GM10248 (cell line): ENCODE measurements at regions not wholly inside any gene's neighbourhood (a gene's known extent, or its start where the extent isn't known, plus 50 kb on each side); places are given as distances from the start of the nearest gene placed in this dataset.

Experiments used
- CTCF ChIA-PET: fragments of 300-600 bp; sonication (Branson Sonifier 250); formaldehyde crosslinking; extraction: SDS; loops from one replicate; lab custom pipeline; 2021; ENCODE audit warnings: antibody characterized with exemption; lab: Yijun Ruan, JAX
- POLR2A ChIA-PET: fragments of 350-650 bp; sonication (Branson Sonifier 250); formaldehyde crosslinking; extraction: SDS; loops from one replicate; lab custom pipeline; 2020; ENCODE audit warnings: antibody characterized with exemption; lab: Yijun Ruan, JAX
- DNase-seq: peaks from one replicate; pipeline ENCODE4 v3.0.0; 2012; ENCODE audit errors: extremely low spot score
- TF ChIP-seq, protein P1 (sequence below): IDR thresholded peaks from 2 replicates; pipeline ENCODE4 v1.5.1; 2012; ENCODE audit warnings: mild to moderate bottlenecking, low read depth; ENCODE audit errors: extremely low read depth, missing control alignments, control extremely low read depth

- ChIA-PET CTCF (no interaction called here), POLR2A (no interaction called here)
- no peak for DNase-seq
- TF ChIP-seq, protein P1, sequence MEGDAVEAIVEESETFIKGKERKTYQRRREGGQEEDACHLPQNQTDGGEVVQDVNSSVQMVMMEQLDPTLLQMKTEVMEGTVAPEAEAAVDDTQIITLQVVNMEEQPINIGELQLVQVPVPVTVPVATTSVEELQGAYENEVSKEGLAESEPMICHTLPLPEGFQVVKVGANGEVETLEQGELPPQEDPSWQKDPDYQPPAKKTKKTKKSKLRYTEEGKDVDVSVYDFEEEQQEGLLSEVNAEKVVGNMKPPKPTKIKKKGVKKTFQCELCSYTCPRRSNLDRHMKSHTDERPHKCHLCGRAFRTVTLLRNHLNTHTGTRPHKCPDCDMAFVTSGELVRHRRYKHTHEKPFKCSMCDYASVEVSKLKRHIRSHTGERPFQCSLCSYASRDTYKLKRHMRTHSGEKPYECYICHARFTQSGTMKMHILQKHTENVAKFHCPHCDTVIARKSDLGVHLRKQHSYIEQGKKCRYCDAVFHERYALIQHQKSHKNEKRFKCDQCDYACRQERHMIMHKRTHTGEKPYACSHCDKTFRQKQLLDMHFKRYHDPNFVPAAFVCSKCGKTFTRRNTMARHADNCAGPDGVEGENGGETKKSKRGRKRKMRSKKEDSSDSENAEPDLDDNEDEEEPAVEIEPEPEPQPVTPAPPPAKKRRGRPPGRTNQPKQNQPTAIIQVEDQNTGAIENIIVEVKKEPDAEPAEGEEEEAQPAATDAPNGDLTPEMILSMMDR, result no peak
Measured at GRCh38 chr14:38120109-38120508, 87.6 kb upstream of the SSTR1 start.

DNA sequence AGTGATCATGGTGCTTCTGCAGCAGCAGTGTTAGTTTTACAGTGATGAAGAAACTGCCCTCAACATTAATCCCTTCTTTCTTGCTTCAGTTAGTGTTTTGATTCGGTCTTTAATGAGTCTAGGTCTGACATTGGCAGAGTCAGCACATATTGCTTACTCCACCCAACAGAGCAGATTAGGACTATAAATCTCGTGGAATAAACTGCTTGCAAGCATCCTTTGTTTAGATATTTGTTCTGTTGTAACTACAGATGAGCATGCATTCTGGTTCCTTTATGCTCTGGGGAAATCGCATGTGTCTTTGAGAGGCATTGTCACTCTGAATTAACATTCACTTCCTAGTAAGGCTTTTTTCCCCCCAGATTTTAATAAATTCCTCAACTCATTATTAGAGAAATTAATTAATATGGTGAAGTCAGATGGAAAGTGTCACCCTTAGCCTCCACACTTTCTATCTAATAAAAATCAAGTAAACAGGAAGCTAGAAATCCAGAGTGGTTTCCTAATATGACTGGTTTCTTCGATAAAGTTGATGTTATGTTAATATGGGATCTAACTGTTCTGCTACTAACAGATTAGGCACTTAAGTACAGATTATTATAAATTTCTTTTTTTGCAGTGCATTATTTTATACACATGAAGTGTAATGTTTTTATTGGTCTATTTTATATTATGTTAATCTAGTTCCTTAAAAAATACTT lies 86.2 kb upstream of the SSTR1 start:
- POLR2A ChIA-PET, result no interaction called here

GRCh38 chr14:38122241-38122640 lies 85.5 kb upstream of the SSTR1 start:
- no peak for DNase-seq

More for the DNA sequence above, 86.2 kb upstream of the SSTR1 start:
- CTCF ChIA-PET, result no interaction called here
- no peak for DNase-seq
- TF ChIP-seq, protein P1, result no peak

GRCh38 chr14:38124506-38124905 lies 83.2 kb upstream of the SSTR1 start:
- DNase-seq, result no peak
- TF ChIP-seq, protein P1, result no peak
- POLR2A ChIA-PET, result no interaction called here
- CTCF ChIA-PET, result interaction anchor here (1.4 kb wide), 1 partner anchor 13 kb away, joined by 3 read pairs; no protein-coding TSS in a partner anchor

More at GRCh38 chr14:38122241-38122640, 85.5 kb upstream of the SSTR1 start:
- ChIA-PET POLR2A (no interaction called here), CTCF (no interaction called here)
- TF ChIP-seq, protein P1, result no peak

GRCh38 chr14:38125481-38126037 lies 82.1 kb upstream of the SSTR1 start:
- CTCF ChIA-PET, result interaction anchor here (0.8 to 1.9 kb wide), 3 partner anchors 10 to 18 kb away, joined by 3 to 5 read pairs (median 3); no protein-coding TSS in a partner anchor
- POLR2A ChIA-PET, result no interaction called here
- no peak for DNase-seq
- TF ChIP-seq, protein P1, result no peak

DNA sequence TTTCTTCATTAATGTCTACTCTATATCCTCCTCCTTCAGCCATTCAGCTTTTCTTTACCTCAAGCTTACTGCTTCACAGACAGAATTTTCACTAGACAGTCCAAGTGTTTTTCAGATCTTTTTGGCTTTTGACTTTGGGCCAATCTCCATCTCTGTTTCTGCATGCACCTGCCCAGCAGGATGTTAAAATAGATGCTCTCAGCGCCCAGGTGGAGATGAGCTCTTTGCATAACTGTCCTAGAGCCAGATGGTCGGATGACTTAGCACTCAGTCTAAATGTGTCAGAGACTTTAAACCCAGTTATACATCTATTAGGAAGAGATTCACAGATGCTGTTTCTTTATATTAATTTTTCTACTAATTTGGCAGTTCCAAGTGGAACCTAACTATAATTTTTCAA lies 80.3 kb upstream of the SSTR1 start:
- TF ChIP-seq, protein P1, result no peak
- CTCF ChIA-PET, result interaction anchor here (1.2 kb wide), 1 partner anchor 20 kb away, joined by 5 read pairs; no protein-coding TSS in a partner anchor
- no peak for DNase-seq
- POLR2A ChIA-PET, result no interaction called here
